ENCODE measurements at regions not wholly inside any gene's neighbourhood (a gene's known extent, or its start where the extent isn't known, plus 50 kb on each side); places are given as distances from the start of the nearest gene placed in this dataset.
"Not testable (repeated sequence)": the region's sequence is repeated elsewhere in the genome, so short reads cannot be mapped to it uniquely, and the experiment has no call there.

- not testable (repeated sequence) for H3K36me3 ChIP-seq
- H3K9me3 ChIP-seq = peaks cover 42% of the 10 kb centered on the region
Measured at GRCh38 chr10:93127642-93128215, 54.0 kb downstream of the CYP26A1 start.

DNA sequence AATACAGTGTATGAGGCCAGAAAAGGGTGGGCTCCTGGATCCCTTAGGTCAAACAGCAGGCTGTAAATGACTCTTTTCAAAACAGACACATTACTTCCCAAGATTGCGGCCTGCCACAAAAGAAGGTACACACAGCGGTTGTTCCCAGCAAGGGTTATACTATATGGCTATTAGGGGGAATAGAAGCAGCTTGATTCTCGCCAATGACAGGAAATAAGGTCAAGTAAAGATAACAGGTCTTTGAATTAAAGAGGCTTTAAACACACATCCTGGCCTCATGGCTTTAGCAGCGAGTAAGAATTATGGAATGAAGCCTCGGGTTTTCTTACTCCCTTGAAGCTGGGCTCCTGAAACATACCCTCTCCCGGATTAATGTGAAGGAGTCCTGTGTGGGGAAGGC is 58.3 kb downstream of the CYP26A1 start:
- peaks cover 25% of the 10 kb centered on the region for H3K9me3 ChIP-seq
- no peak for TF ChIP-seq Cebpa-rat (IDR thresholded peaks at IDR 0.05)
- H3K27me3 ChIP-seq = no peaks in the 10 kb centered on the region
- H3K4me2 ChIP-seq = no peak overlapping the region
- no peak overlapping the region for H3K4me3 ChIP-seq
- H3K36me3 ChIP-seq = no peaks in the 10 kb centered on the region
- H3K27ac ChIP-seq = no peak overlapping the region
- no peaks in the 10 kb centered on the region for H4K20me1 ChIP-seq
- no peak overlapping the region for H3K9ac ChIP-seq
- H3K4me1 ChIP-seq = no peaks in the 10 kb centered on the region

More at GRCh38 chr10:93127642-93128215, 54.0 kb downstream of the CYP26A1 start:
- not testable (repeated sequence) for H3K27me3 ChIP-seq, H3K4me2 ChIP-seq, H4K20me1 ChIP-seq, H3K4me3 ChIP-seq, H3K9ac ChIP-seq, H3K27ac ChIP-seq
- peaks cover 18% of the 10 kb centered on the region for H3K4me1 ChIP-seq

DNA sequence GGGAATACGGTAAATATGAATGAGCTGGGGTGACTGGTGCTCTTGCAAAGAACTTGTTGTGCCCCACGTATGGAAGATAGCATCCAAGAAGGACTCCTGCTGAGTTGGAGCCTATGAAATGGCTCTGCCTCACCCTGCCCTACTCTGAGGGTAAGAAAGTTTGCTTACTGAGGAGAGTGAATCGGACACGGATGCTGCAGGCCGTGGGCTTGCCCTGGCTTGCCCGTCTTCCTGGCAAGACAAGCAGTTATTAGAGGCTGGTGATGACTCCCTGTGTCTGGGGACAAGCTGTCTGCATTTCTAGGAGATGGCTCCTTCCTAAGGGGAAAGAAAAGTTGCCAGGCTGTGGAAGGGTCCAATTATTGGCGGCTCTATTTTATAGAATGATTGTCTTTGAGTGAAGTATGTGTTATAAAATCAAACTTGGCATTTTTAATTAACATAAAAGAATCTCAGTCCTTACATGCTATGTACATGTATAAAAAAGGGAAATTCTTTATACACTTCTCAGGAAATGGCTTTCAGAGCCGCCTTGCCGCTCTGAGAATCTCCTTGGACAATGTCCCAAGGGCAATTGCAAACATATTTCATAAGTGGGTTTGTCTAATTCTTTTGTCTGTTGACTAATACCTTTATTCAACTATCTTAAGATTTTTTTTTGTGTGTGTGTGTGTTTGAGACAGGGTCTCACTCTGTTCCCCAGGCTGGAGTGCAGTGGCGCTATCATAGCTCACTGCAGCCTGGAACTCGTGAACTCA is 64.6 kb downstream of the CYP26A1 start:
- Histone ChIP-seq H3K27ac (no peak overlapping the region), H3K9ac (no peak overlapping the region)

GRCh38 chr10:93139059-93139655 is 65.5 kb downstream of the CYP26A1 start:
- no peak overlapping the region for H3K9ac ChIP-seq
- H3K27ac ChIP-seq = no peak overlapping the region
- H4K20me1 ChIP-seq = no peaks in the 10 kb centered on the region
- H3K36me3 ChIP-seq = no peaks in the 10 kb centered on the region
- no peak overlapping the region for H3K4me2 ChIP-seq
- no peaks in the 10 kb centered on the region for H3K4me1 ChIP-seq
- H3K9me3 ChIP-seq = peaks cover 6% of the 10 kb centered on the region; the same call in 1 of the 2 replicates
- no peak overlapping the region for H3K4me3 ChIP-seq
- no peaks in the 10 kb centered on the region for H3K27me3 ChIP-seq
- peak; percentile 53; the same call in 1 of the 2 replicates for TF ChIP-seq Cebpa-rat (IDR thresholded peaks at IDR 0.05)

More for the DNA sequence above, 64.6 kb downstream of the CYP26A1 start:
- no peaks in the 10 kb centered on the region for H3K4me1 ChIP-seq
- TF ChIP-seq Cebpa-rat (IDR thresholded peaks at IDR 0.05) = no peak
- H3K4me2 ChIP-seq = no peak overlapping the region
- no peak overlapping the region for H3K4me3 ChIP-seq
- no peaks in the 10 kb centered on the region for H4K20me1 ChIP-seq
- H3K9me3 ChIP-seq = peaks cover 6% of the 10 kb centered on the region; the same call in 1 of the 2 replicates
- H3K36me3 ChIP-seq = no peaks in the 10 kb centered on the region
- H3K27me3 ChIP-seq = no peaks in the 10 kb centered on the region

DNA sequence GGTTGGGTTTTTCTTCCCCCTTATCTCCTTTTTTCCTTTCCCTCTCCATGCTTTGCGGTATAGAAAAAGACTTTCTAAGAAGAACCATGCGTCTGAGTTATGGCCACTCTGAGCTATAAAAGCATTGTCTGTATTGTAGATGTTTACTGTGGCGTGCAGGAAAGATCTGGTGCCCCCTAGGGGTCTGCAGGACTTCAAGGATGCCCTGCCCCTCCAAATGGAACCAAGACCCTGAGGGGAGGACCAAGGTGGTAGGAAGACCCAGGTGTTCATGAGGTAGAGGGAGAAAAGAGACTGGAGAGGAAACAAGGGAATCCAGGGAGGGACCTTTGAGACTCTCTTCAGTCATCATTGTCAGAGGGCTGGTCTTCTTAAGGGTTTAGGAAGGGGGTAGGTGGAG is 68.8 kb downstream of the CYP26A1 start:
- no peaks in the 10 kb centered on the region for H3K27me3 ChIP-seq
- no peak overlapping the region for H3K27ac ChIP-seq
- peaks cover 6% of the 10 kb centered on the region; the same call in 1 of the 2 replicates for H3K9me3 ChIP-seq
- H3K4me3 ChIP-seq = no peak overlapping the region
- H3K9ac ChIP-seq = no peak overlapping the region
- TF ChIP-seq Cebpa-rat (IDR thresholded peaks at IDR 0.05) = no peak
- no peaks in the 10 kb centered on the region for H3K36me3 ChIP-seq
- no peaks in the 10 kb centered on the region for H4K20me1 ChIP-seq
- H3K4me2 ChIP-seq = no peak overlapping the region
- peaks cover 31% of the 10 kb centered on the region for H3K4me1 ChIP-seq

GRCh38 chr10:93143281-93143680 is 69.6 kb downstream of the CYP26A1 start:
- Histone ChIP-seq H3K36me3 (no peaks in the 10 kb centered on the region), H3K4me2 (no peak overlapping the region), H3K27me3 (no peaks in the 10 kb centered on the region), H3K27ac (no peak overlapping the region), H3K4me1 (peaks cover 38% of the 10 kb centered on the region), H3K9ac (no peak overlapping the region), H4K20me1 (no peaks in the 10 kb centered on the region), H3K9me3 (peaks cover 6% of the 10 kb centered on the region; the same call in 1 of the 2 replicates), H3K4me3 (no peak overlapping the region)
- no peak for TF ChIP-seq Cebpa-rat (IDR thresholded peaks at IDR 0.05)

GRCh38 chr10:93146336-93146735 is 72.6 kb downstream of the CYP26A1 start:
- TF ChIP-seq Cebpa-rat (IDR thresholded peaks at IDR 0.05) = no peak
- H3K36me3 ChIP-seq = no peaks in the 10 kb centered on the region
- no peaks in the 10 kb centered on the region for H3K27me3 ChIP-seq
- no peak overlapping the region for H3K27ac ChIP-seq
- H3K4me2 ChIP-seq = peak overlapping the region; percentile 50
- peaks cover 3% of the 10 kb centered on the region; the same call in 1 of the 2 replicates for H3K9me3 ChIP-seq
- H3K4me1 ChIP-seq = peaks cover 64% of the 10 kb centered on the region
- no peak overlapping the region for H3K4me3 ChIP-seq
- H4K20me1 ChIP-seq = no peaks in the 10 kb centered on the region
- H3K9ac ChIP-seq = no peak overlapping the region

- H3K4me2 ChIP-seq = peak overlapping the region; percentile 29
- H3K9ac ChIP-seq = no peak overlapping the region
- no peaks in the 10 kb centered on the region for H3K27me3 ChIP-seq
- peaks cover 3% of the 10 kb centered on the region; the same call in 1 of the 2 replicates for H3K9me3 ChIP-seq
- H3K36me3 ChIP-seq = no peaks in the 10 kb centered on the region
- H3K4me1 ChIP-seq = peaks cover 72% of the 10 kb centered on the region
- no peak overlapping the region for H3K27ac ChIP-seq
- H4K20me1 ChIP-seq = no peaks in the 10 kb centered on the region
- TF ChIP-seq Cebpa-rat (IDR thresholded peaks at IDR 0.05) = no peak
- H3K4me3 ChIP-seq = no peak overlapping the region
Measured at GRCh38 chr10:93147281-93147680, 73.6 kb downstream of the CYP26A1 start.

- Histone ChIP-seq H4K20me1 (no peaks in the 10 kb centered on the region), H3K9ac (no peak overlapping the region), H3K27me3 (no peaks in the 10 kb centered on the region), H3K36me3 (no peaks in the 10 kb centered on the region), H3K4me1 (peaks cover 72% of the 10 kb centered on the region), H3K27ac (no peak overlapping the region), H3K4me3 (no peak overlapping the region), H3K4me2 (peak overlapping the region; percentile 29), H3K9me3 (peaks cover 4% of the 10 kb centered on the region)
- TF ChIP-seq Cebpa-rat (IDR thresholded peaks at IDR 0.05) = no peak
Measured at GRCh38 chr10:93148476-93148875, 74.8 kb downstream of the CYP26A1 start.

- Histone ChIP-seq H3K27me3 (no peaks in the 10 kb centered on the region), H3K9ac (no peak overlapping the region), H4K20me1 (no peaks in the 10 kb centered on the region), H3K4me3 (no peak overlapping the region), H3K27ac (no peak overlapping the region), H3K9me3 (peaks cover 7% of the 10 kb centered on the region), H3K4me1 (peaks cover 69% of the 10 kb centered on the region), H3K36me3 (no peaks in the 10 kb centered on the region), H3K4me2 (peak overlapping the region; percentile 74; the same call in 1 of the 2 replicates)
- TF ChIP-seq Cebpa-rat (IDR thresholded peaks at IDR 0.05) = no peak
Measured at GRCh38 chr10:93149761-93150160, 76.1 kb downstream of the CYP26A1 start.
